AG09319 (cell line): ENCODE measurements at regions not wholly inside any gene's neighbourhood (a gene's known extent, or its start where the extent isn't known, plus 50 kb on each side); places are given as distances from the start of the nearest gene placed in this dataset.

Experiments used
- DNase-seq: peaks from one replicate; pipeline ENCODE4 v3.0.0-alpha.2; 2010; ENCODE audit warnings: low read depth; ENCODE audit errors: extremely low read depth
- CTCF ChIP-seq: IDR thresholded peaks from 2 replicates; pipeline ENCODE4 v1.5.1; 2011; ENCODE audit warnings: low read depth, mild to moderate bottlenecking, inconsistent platforms, low read length, moderate library complexity

GRCh38 chr13:47764817-47765216 lies 236.3 kb downstream of the SUCLA2 start:
- no peak for DNase-seq
- no peak for TF ChIP-seq CTCF

- no peak for TF ChIP-seq CTCF
Observed at GRCh38 chr13:47757466-47758080, 243.5 kb downstream of the SUCLA2 start.

GRCh38 chr13:47747901-47748300 lies 253.2 kb downstream of the SUCLA2 start:
- no peak for DNase-seq

More at GRCh38 chr13:47757466-47758080, 243.5 kb downstream of the SUCLA2 start:
- DNase-seq: no peak

GRCh38 chr13:47726394-47726793 lies 274.7 kb downstream of the SUCLA2 start:
- no peak for DNase-seq
- TF ChIP-seq CTCF: no peak

More at GRCh38 chr13:47747901-47748300, 253.2 kb downstream of the SUCLA2 start:
- TF ChIP-seq CTCF: no peak

- no peak for DNase-seq
- no peak for TF ChIP-seq CTCF
Observed at GRCh38 chr13:47723898-47724297, 277.2 kb downstream of the SUCLA2 start.

GRCh38 chr13:47719164-47719563 lies 281.9 kb downstream of the SUCLA2 start:
- DNase-seq: no peak
- TF ChIP-seq CTCF: no peak

GRCh38 chr13:47718556-47718955 lies 282.5 kb downstream of the SUCLA2 start:
- no peak for TF ChIP-seq CTCF
- no peak for DNase-seq
